ENCODE measurements at regions not wholly inside any gene's neighbourhood (a gene's known extent, or its start where the extent isn't known, plus 50 kb on each side); places are given as distances from the start of the nearest gene placed in this dataset.

DNA sequence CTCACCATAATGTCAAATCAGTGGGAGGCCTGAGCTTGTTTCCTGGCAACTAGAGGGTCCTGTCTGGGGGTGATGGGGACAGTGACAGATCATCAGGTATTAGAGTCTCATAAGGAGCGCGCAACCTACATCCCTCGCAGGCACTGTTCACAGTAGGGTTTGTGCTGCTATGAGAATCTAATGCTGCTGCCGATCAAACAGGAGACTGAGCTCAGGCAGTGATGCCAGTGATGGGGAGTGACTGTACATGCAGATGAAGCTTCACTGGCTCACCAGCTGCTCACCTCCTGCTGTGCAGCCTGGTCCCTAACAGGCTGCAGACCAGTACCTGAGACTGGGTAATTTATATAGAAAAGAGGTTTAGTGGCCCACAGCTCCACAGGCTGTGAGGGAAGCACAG, 147.3 kb downstream of the TTLL2 start:
- Histone ChIP-seq H3F3A (ENCODE audit: insufficient read depth, low read depth) (no peaks in the 10 kb centered on the region), H3K9me2 (ENCODE audit: insufficient read depth) (no peaks in the 10 kb centered on the region), H3K79me2 (ENCODE audit: low read depth) (no peaks in the 10 kb centered on the region), H3K27me3 (ENCODE audit: insufficient read depth, low read depth) (peaks cover 94% of the 10 kb centered on the region), H3K36me3 (ENCODE audit: low read depth) (no peaks in the 10 kb centered on the region), H2AFZ (no peak overlapping the region), H3K4me3 (no peak overlapping the region), H3K4me1 (replicated peaks; ENCODE audit: insufficient read depth) (no peaks in the 10 kb centered on the region), H3K9me3 (ENCODE audit: insufficient read depth, low read depth) (no peaks in the 10 kb centered on the region), H3K4me2 (no peak overlapping the region), H3K27ac (no peak overlapping the region), H4K20me1 (ENCODE audit: insufficient read depth) (no peaks in the 10 kb centered on the region)
- intact Hi-C loops (cut with micrococcal nuclease; ENCODE audit: unreplicated experiment): no loop called here
- no TSS peak for BruUV-seq (replicated peaks)
- POLR2A ChIA-PET (ENCODE audit: unreplicated experiment): no interaction called here
- DNase-seq: no peak
- TF ChIP-seq EZH2 (IDR thresholded peaks at IDR 0.05; ENCODE audit: low read depth): no peak
- TF ChIP-seq, protein P1, sequence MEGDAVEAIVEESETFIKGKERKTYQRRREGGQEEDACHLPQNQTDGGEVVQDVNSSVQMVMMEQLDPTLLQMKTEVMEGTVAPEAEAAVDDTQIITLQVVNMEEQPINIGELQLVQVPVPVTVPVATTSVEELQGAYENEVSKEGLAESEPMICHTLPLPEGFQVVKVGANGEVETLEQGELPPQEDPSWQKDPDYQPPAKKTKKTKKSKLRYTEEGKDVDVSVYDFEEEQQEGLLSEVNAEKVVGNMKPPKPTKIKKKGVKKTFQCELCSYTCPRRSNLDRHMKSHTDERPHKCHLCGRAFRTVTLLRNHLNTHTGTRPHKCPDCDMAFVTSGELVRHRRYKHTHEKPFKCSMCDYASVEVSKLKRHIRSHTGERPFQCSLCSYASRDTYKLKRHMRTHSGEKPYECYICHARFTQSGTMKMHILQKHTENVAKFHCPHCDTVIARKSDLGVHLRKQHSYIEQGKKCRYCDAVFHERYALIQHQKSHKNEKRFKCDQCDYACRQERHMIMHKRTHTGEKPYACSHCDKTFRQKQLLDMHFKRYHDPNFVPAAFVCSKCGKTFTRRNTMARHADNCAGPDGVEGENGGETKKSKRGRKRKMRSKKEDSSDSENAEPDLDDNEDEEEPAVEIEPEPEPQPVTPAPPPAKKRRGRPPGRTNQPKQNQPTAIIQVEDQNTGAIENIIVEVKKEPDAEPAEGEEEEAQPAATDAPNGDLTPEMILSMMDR (conservative IDR thresholded peaks at IDR 0.05): no peak
- CTCF ChIA-PET: no interaction called here

DNA sequence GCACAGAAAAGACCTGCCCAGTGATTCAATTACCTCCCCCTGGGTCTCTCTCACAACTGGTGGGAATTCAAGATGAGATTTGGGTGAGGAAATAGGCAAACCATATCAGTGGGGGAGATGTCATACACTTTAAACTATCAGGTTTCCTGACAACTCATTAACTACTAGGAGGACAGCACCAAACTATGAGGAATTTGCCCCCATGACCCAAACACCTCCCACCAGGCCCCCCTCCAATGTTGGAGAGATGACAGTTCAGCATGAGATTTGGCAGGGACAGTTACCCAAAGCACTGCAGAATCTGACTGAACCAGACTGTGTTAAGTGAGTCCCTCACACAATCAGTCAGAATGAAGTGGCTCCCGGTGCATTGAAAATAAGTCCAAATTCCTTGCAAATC, 148.0 kb downstream of the TTLL2 start:
- Histone ChIP-seq H3K9me2 (ENCODE audit: insufficient read depth) (no peaks in the 10 kb centered on the region), H3K9me3 (ENCODE audit: insufficient read depth, low read depth) (no peaks in the 10 kb centered on the region), H3K4me3 (no peak overlapping the region), H3F3A (ENCODE audit: insufficient read depth, low read depth) (no peaks in the 10 kb centered on the region), H3K4me2 (no peak overlapping the region), H3K27me3 (ENCODE audit: insufficient read depth, low read depth) (peaks cover 94% of the 10 kb centered on the region), H4K20me1 (ENCODE audit: insufficient read depth) (no peaks in the 10 kb centered on the region), H3K36me3 (ENCODE audit: low read depth) (no peaks in the 10 kb centered on the region), H3K79me2 (ENCODE audit: low read depth) (no peaks in the 10 kb centered on the region), H3K4me1 (replicated peaks; ENCODE audit: insufficient read depth) (no peaks in the 10 kb centered on the region), H2AFZ (no peak overlapping the region), H3K27ac (no peak overlapping the region)
- no peak for DNase-seq
- no TSS peak for BruUV-seq (replicated peaks)
- intact Hi-C loops (cut with micrococcal nuclease; ENCODE audit: unreplicated experiment): no loop called here
- POLR2A ChIA-PET (ENCODE audit: unreplicated experiment): no interaction called here
- CTCF ChIA-PET: no interaction called here
- TF ChIP-seq EZH2 (IDR thresholded peaks at IDR 0.05; ENCODE audit: low read depth): no peak
- TF ChIP-seq, protein P1 (conservative IDR thresholded peaks at IDR 0.05): no peak

DNA sequence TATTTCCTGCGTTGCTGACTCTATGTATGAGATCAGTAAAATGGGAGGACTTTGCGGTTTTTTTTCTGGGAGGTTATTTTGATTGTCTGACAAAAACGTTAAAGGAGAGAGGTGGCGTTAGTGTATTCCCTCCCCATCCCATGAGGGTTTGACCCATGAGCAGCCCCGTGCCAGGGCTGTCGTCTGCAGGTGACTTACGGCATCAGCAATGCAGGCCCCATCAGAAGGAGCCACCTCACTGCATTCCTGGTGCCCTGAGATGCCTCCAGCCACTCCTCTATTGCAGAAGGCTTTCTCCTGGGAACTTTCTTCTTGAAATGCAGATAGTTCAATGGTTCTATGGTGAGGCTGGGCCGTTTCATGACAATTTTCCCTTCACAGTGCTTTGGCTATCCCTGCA, 149.3 kb downstream of the TTLL2 start:
- ChIA-PET CTCF (no interaction called here), POLR2A (ENCODE audit: unreplicated experiment) (no interaction called here)
- intact Hi-C loops (cut with micrococcal nuclease; ENCODE audit: unreplicated experiment): no loop called here
- Histone ChIP-seq H4K20me1 (ENCODE audit: insufficient read depth) (no peaks in the 10 kb centered on the region), H3K27me3 (ENCODE audit: insufficient read depth, low read depth) (peaks cover 96% of the 10 kb centered on the region), H3F3A (ENCODE audit: insufficient read depth, low read depth) (no peaks in the 10 kb centered on the region), H2AFZ (no peak overlapping the region), H3K27ac (no peak overlapping the region), H3K9me2 (ENCODE audit: insufficient read depth) (no peaks in the 10 kb centered on the region), H3K4me3 (no peak overlapping the region), H3K9me3 (ENCODE audit: insufficient read depth, low read depth) (no peaks in the 10 kb centered on the region), H3K79me2 (ENCODE audit: low read depth) (no peaks in the 10 kb centered on the region), H3K4me1 (replicated peaks; ENCODE audit: insufficient read depth) (no peaks in the 10 kb centered on the region), H3K4me2 (no peak overlapping the region), H3K36me3 (ENCODE audit: low read depth) (no peaks in the 10 kb centered on the region)
- no peak for TF ChIP-seq EZH2 (IDR thresholded peaks at IDR 0.05; ENCODE audit: low read depth)
- TF ChIP-seq, protein P1 (conservative IDR thresholded peaks at IDR 0.05): no peak
- BruUV-seq (replicated peaks): no TSS peak
- no peak for DNase-seq

Measured in PC-9 (cell line).